ENCODE measurements at regions not wholly inside any gene's neighbourhood (a gene's known extent, or its start where the extent isn't known, plus 50 kb on each side); places are given as distances from the start of the nearest gene placed in this dataset.

- no peak for DNase-seq
Observed at GRCh38 chr21:39105341-39105765, 77.9 kb downstream of the PSMG1 start.

- DNase-seq: no peak
Observed at GRCh38 chr21:39104911-39105310, 78.3 kb downstream of the PSMG1 start.

GRCh38 chr21:39103689-39104088, 79.6 kb downstream of the PSMG1 start:
- no peak for DNase-seq

- DNase-seq: no peak
Observed at GRCh38 chr21:39099859-39100258, 83.4 kb downstream of the PSMG1 start.

GRCh38 chr21:39098696-39099200, 84.5 kb downstream of the PSMG1 start:
- no peak for DNase-seq

DNA sequence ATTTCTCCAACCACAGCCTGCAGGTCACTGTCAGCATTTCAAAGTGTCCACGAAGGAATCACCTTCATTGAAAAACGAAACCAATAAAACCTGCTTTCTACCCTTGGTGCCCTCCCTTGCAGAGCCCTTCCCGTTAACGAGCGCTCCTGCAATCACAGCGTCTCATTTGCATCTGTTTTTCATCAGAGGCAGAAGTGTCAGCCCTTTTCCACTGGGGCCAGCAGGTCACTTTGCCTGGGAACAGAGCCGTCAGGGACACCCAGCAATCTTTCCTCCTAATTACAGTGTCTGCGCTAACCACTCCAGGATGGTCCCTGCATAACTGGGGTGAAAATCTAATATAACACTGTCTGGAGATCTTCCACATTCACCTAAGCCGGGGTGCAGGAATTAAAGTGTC, 85.3 kb downstream of the PSMG1 start:
- no peak for DNase-seq

- DNase-seq: no peak
Observed at GRCh38 chr21:39097335-39097861, 85.9 kb downstream of the PSMG1 start.

- no peak for DNase-seq
Observed at GRCh38 chr21:39096754-39097153, 86.5 kb downstream of the PSMG1 start.

DNA sequence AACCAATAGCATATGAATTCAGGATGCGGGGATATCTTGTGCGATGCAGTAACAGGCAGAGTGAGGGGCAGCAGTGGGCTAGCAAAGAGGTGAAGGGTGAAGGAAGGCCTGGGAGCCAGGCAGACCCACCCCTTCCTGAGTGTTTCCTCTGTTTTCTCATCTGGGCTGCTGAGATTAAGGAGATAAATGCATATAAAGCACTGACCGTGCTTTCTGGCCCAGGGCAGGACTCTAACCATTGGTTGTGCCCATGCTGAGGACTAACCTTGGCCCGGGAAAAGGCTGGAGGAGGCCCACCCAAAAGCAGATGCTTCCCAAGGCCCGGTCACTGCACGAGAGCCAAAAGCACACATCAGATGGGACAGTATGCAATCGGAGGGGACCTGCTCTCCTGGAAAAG, 87.6 kb downstream of the PSMG1 start:
- DNase-seq: no peak

GRCh38 chr21:39094847-39095579, 88.2 kb downstream of the PSMG1 start:
- no peak for DNase-seq

DNA sequence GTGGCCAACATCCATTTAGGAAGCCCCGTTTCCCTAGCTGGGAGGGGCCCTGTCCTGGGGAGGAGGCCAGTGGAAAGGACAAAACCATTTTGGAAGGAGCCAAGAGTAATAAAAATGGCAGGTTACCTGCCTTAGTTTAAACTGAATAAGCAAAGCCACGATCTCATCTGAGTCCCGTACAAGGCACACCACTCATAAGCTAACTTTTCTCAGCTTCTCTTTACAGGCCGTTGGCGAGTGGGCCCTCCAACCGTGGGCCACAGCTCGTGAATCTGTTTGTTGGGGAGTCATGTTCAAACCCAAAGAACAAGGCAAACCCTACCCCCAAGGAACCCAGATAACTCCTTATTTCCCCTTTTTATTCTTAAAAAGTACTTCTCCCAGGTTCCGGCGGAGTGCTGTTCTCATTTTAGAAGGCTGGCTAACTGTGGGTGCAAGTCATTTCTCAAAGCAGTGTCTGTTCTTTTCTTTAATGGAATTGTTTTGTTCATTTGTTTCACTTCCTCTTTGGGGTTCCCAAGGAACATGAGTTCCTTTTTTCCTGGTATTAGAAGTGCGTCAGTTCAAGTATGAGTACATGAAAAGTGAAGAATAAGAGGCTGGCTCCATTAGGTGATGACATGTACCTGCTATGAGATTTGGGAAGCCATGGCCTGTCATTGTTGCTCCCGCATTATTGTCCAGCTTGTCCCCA, 89.0 kb downstream of the PSMG1 start:
- no peak for DNase-seq

- DNase-seq: no peak
Observed at GRCh38 chr21:39093526-39093925, 89.7 kb downstream of the PSMG1 start.

- DNase-seq: no peak
Observed at GRCh38 chr21:39088831-39089380, 94.3 kb downstream of the PSMG1 start.

DNA sequence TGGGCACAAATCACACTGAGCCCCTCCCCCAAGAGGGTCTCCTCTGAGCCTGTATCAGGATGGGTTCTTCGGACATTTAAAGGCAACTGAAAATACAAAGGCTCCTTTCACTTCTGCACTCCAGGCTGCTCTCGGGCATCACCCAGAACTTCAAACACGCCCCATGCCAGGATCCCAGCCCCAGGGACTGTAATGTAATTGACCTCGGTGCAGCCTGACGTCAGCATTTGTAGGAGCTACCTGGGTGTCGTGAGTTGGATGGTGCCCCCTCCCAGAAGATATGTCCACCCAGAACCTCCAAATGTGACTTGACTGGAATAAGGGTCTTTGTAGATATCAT, 95.2 kb downstream of the PSMG1 start:
- DNase-seq: no peak

- no peak for DNase-seq
Observed at GRCh38 chr21:39087238-39088030, 95.8 kb downstream of the PSMG1 start.

DNA sequence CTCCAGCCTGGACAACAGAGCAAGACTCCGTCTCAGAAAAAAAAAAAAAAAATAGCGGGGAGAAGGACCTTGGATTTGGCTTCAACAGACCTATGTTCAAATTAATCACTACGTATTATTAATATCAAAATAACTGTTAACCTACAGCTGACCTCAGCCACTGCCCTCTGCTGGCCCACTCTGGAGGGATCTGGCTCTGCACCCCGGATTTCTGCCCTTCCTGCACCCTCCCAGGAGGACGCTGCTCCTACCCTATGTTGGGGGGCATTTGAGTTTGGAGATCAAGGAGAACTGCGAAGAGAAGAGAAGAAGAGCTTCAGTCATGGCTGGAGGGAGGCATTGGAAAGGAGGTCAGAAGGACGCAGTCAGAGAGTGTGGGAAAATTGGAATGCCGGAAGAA, 96.7 kb downstream of the PSMG1 start:
- no peak for DNase-seq

GRCh38 chr21:39085843-39086405, 97.3 kb downstream of the PSMG1 start:
- DNase-seq: no peak

GRCh38 chr21:39084979-39085729, 98.1 kb downstream of the PSMG1 start:
- DNase-seq: no peak

GRCh38 chr21:39084073-39084472, 99.2 kb downstream of the PSMG1 start:
- no peak for DNase-seq

GRCh38 chr21:39083377-39084008, 99.8 kb downstream of the PSMG1 start:
- DNase-seq: no peak

GRCh38 chr21:39082656-39083376, 100.4 kb downstream of the PSMG1 start:
- no peak for DNase-seq
